OCI-LY3 (cell line): ENCODE measurements at regions not wholly inside any gene's neighbourhood (a gene's known extent, or its start where the extent isn't known, plus 50 kb on each side); places are given as distances from the start of the nearest gene placed in this dataset.

Experiments used
- H2AFZ ChIP-seq: fragments of 200-600, 300-600 bp; shearing (Covaris generic); 2 replicates; pipeline ENCODE4 v1.6.0; 2014; ENCODE audit warnings: antibody characterized with exemption, low read depth, low read length
- H3K27ac ChIP-seq: fragments of 200-600, 300-600 bp; sonication (generic); 2 replicates; pipeline ENCODE4 v1.5.1; 2014; ENCODE audit warnings: mild to moderate bottlenecking, low read length, moderate library complexity, mixed read lengths
- H3K27me3 ChIP-seq: fragments of 200-600, 300-600 bp; sonication (generic); 2 replicates; pipeline ENCODE4 v1.6.1; 2014; ENCODE audit warnings: low read depth, low read length, mixed read lengths
- H3K36me3 ChIP-seq: fragments of 200-600, 300-600 bp; sonication (generic); replicated peaks from 2 replicates; pipeline ENCODE3; 2014; ENCODE audit warnings: low read depth, low read length, mixed read lengths
- H3K4me1 ChIP-seq: fragments of 300-600, 200-600 bp; sonication (generic); 2 replicates; pipeline ENCODE4 v1.6.1; 2014; ENCODE audit warnings: low read length, mixed read lengths
- H3K4me2 ChIP-seq: fragments of 200-600, 300-600 bp; sonication (generic); 2 replicates; pipeline ENCODE4 v1.6.1; 2014; ENCODE audit warnings: low read length, mixed read lengths
- H3K4me3 ChIP-seq: fragments of 300-600, 200-600 bp; sonication (generic); 2 replicates; pipeline ENCODE4 v1.5.1; 2014; ENCODE audit warnings: antibody characterized with exemption, mild to moderate bottlenecking, low read length, moderate library complexity
- H3K79me2 ChIP-seq: fragments of 300-600, 200-600 bp; shearing (Covaris generic); 2 replicates; pipeline ENCODE4 v1.6.1; 2014; ENCODE audit warnings: mild to moderate bottlenecking, low read length, mixed read lengths
- H3K9ac ChIP-seq: fragments of 300-600, 200-600 bp; shearing (Covaris generic); 2 replicates; pipeline ENCODE4 v1.6.0; 2014; ENCODE audit warnings: mild to moderate bottlenecking, low read length, moderate library complexity
- H3K9me3 ChIP-seq: fragments of 200-600, 300-600 bp; shearing (Covaris generic); 2 replicates; pipeline ENCODE4 v1.6.1; 2014; ENCODE audit warnings: low read length, mixed read lengths; ENCODE audit not compliant: insufficient read depth
- H4K20me1 ChIP-seq: fragments of 200-600, 300-600 bp; sonication (generic); 2 replicates; pipeline ENCODE4 v1.6.1; 2016; ENCODE audit warnings: low read length, mixed read lengths; ENCODE audit not compliant: insufficient read depth
- CTCF ChIP-seq: fragments of 200-600, 300-600 bp; sonication (generic); IDR thresholded peaks from 2 replicates; pipeline ENCODE4 v1.5.1; 2014; ENCODE audit warnings: antibody characterized with exemption, low read length, low read depth
- EZH2phosphoT487 ChIP-seq: fragments of 200-600 bp; shearing (Covaris generic); IDR thresholded peaks from 2 replicates; pipeline ENCODE4 v1.6.1; 2018; ENCODE audit warnings: antibody characterized with exemption, mixed run types, low read depth

GRCh38 chr11:22556381-22556780, 69.2 kb downstream of the FANCF start:
- no peaks in the 10 kb centered on the region for H4K20me1 ChIP-seq
- H3K4me3 ChIP-seq, result no peak overlapping the region
- H3K36me3 ChIP-seq, result no peaks in the 10 kb centered on the region
- H3K9ac ChIP-seq, result no peak overlapping the region
- peaks cover 11% of the 10 kb centered on the region for H3K4me1 ChIP-seq
- no peaks in the 10 kb centered on the region for H3K79me2 ChIP-seq
- no peak overlapping the region for H3K4me2 ChIP-seq
- TF ChIP-seq EZH2phosphoT487, result no peak
- TF ChIP-seq CTCF, result no peak
- no peaks in the 10 kb centered on the region for H3K9me3 ChIP-seq
- H2AFZ ChIP-seq, result no peak overlapping the region
- H3K27me3 ChIP-seq, result no peaks in the 10 kb centered on the region
- H3K27ac ChIP-seq, result no peak overlapping the region

GRCh38 chr11:22555881-22556280, 69.7 kb downstream of the FANCF start:
- no peaks in the 10 kb centered on the region for H3K27me3 ChIP-seq
- H3K36me3 ChIP-seq, result no peaks in the 10 kb centered on the region
- H3K4me1 ChIP-seq, result peaks cover 11% of the 10 kb centered on the region
- no peak overlapping the region for H3K9ac ChIP-seq
- H3K9me3 ChIP-seq, result no peaks in the 10 kb centered on the region
- no peak for TF ChIP-seq CTCF
- no peak for TF ChIP-seq EZH2phosphoT487
- H3K4me2 ChIP-seq, result no peak overlapping the region
- H3K79me2 ChIP-seq, result no peaks in the 10 kb centered on the region
- H4K20me1 ChIP-seq, result no peaks in the 10 kb centered on the region
- H3K27ac ChIP-seq, result no peak overlapping the region
- H3K4me3 ChIP-seq, result no peak overlapping the region
- H2AFZ ChIP-seq, result no peak overlapping the region

GRCh38 chr11:22554221-22554620, 71.4 kb downstream of the FANCF start:
- H4K20me1 ChIP-seq, result no peaks in the 10 kb centered on the region
- no peaks in the 10 kb centered on the region for H3K9me3 ChIP-seq
- H3K27me3 ChIP-seq, result no peaks in the 10 kb centered on the region
- H3K36me3 ChIP-seq, result no peaks in the 10 kb centered on the region
- no peak overlapping the region for H2AFZ ChIP-seq
- H3K4me1 ChIP-seq, result peaks cover 11% of the 10 kb centered on the region
- no peaks in the 10 kb centered on the region for H3K79me2 ChIP-seq
- no peak overlapping the region for H3K4me3 ChIP-seq
- H3K9ac ChIP-seq, result no peak overlapping the region
- H3K4me2 ChIP-seq, result no peak overlapping the region
- H3K27ac ChIP-seq, result no peak overlapping the region
- TF ChIP-seq EZH2phosphoT487 (no peak), CTCF (no peak)

- no peak overlapping the region for H2AFZ ChIP-seq
- no peaks in the 10 kb centered on the region for H3K27me3 ChIP-seq
- H3K9me3 ChIP-seq, result no peaks in the 10 kb centered on the region
- H3K4me1 ChIP-seq, result peaks cover 11% of the 10 kb centered on the region
- H3K36me3 ChIP-seq, result no peaks in the 10 kb centered on the region
- H3K79me2 ChIP-seq, result no peaks in the 10 kb centered on the region
- no peak overlapping the region for H3K4me2 ChIP-seq
- no peak overlapping the region for H3K4me3 ChIP-seq
- H3K27ac ChIP-seq, result no peak overlapping the region
- no peaks in the 10 kb centered on the region for H4K20me1 ChIP-seq
- no peak overlapping the region for H3K9ac ChIP-seq
- no peak for TF ChIP-seq CTCF
- no peak for TF ChIP-seq EZH2phosphoT487
Observed at GRCh38 chr11:22552885-22553284, 72.7 kb downstream of the FANCF start.
